ENCODE measurements at regions not wholly inside any gene's neighbourhood (a gene's known extent, or its start where the extent isn't known, plus 50 kb on each side); places are given as distances from the start of the nearest gene placed in this dataset.

- no CpG with 5 or more reads among the region's 2 CpGs for WGBS (ENCODE audit: insufficient coverage)
- no peak for TF ChIP-seq CTCF (IDR thresholded peaks at IDR 0.05)
- no peak overlapping the region for H3K27ac Mint-ChIP-seq
- peaks cover 13 to 16% of the 10 kb centered on the region in 2 donors for H3K36me3 Mint-ChIP-seq
- H3K27me3 ChIP-seq (ENCODE audit: control insufficient read depth in 2 of 2, insufficient read depth in 2 of 2, low read length in 2 of 2) = no peaks in the 10 kb centered on the region
- H3K27ac ChIP-seq (ENCODE audit: low read depth in 1 of 2, low read length in 2 of 2) = no peak overlapping the region
- peaks cover 0 to 1% (median 0%) of the 10 kb centered on the region in 3 donors for H3K27me3 Mint-ChIP-seq (ENCODE audit: low read depth in 3 of 3)
- H3K4me3 Mint-ChIP-seq = no peak overlapping the region
- no peaks in the 10 kb centered on the region for H3K9me3 Mint-ChIP-seq
- no peaks in the 10 kb centered on the region for H3K79me2 ChIP-seq (ENCODE audit: insufficient read depth, low read length)
- H3K4me3 ChIP-seq (replicated peaks in 1 of 3; ENCODE audit: low read depth in 2 of 3, low read length in 3 of 3) = no peak overlapping the region
- no peak overlapping the region for H3K9ac ChIP-seq (ENCODE audit: insufficient read depth, low read length, poor library complexity, severe bottlenecking)
- intact Hi-C loops (cut with micrococcal nuclease) = no loop called here
- H4K20me1 ChIP-seq (ENCODE audit: insufficient read depth, low read length) = no peaks in the 10 kb centered on the region
- no peak for DNase-seq
- H3K36me3 ChIP-seq (replicated peaks in 1 of 2; ENCODE audit: control insufficient read depth in 1 of 2, insufficient read depth in 2 of 2, low read length in 2 of 2) = peaks cover 3 to 5% of the 10 kb centered on the region in 2 donors
- H3K4me1 ChIP-seq (ENCODE audit: control insufficient read depth in 1 of 2, insufficient read depth in 2 of 2, low read length in 2 of 2) = no peaks in the 10 kb centered on the region
- H2AFZ ChIP-seq (ENCODE audit: insufficient read depth, low read depth, low read length, poor library complexity, severe bottlenecking) = no peak overlapping the region
- no peak overlapping the region for H3K4me2 ChIP-seq (replicated peaks; ENCODE audit: extremely low read depth, low read length, poor library complexity, severe bottlenecking)
- H3K9me3 ChIP-seq (replicated peaks in 1 of 2; ENCODE audit: control insufficient read depth in 1 of 2, insufficient read depth in 1 of 2, low read length in 2 of 2) = no peaks in the 10 kb centered on the region
- H3K4me1 Mint-ChIP-seq = peaks cover 2% of the 10 kb centered on the region
Measured at GRCh38 chr4:123031664-123032063, 109.3 kb upstream of the NUDT6 start.

- no peaks in the 10 kb centered on the region for H3K27me3 ChIP-seq (ENCODE audit: control insufficient read depth in 2 of 2, insufficient read depth in 2 of 2, low read length in 2 of 2)
- no peaks in the 10 kb centered on the region for H3K9me3 Mint-ChIP-seq
- no peaks in the 10 kb centered on the region for H3K9me3 ChIP-seq (replicated peaks in 1 of 2; ENCODE audit: control insufficient read depth in 1 of 2, insufficient read depth in 1 of 2, low read length in 2 of 2)
- no peak overlapping the region for H3K4me3 Mint-ChIP-seq
- intact Hi-C loops (cut with micrococcal nuclease) = no loop called here
- peaks cover 0 to 3% of the 10 kb centered on the region in 2 donors for H3K36me3 ChIP-seq (replicated peaks in 1 of 2; ENCODE audit: control insufficient read depth in 1 of 2, insufficient read depth in 2 of 2, low read length in 2 of 2)
- H3K4me1 ChIP-seq (ENCODE audit: control insufficient read depth in 1 of 2, insufficient read depth in 2 of 2, low read length in 2 of 2) = no peaks in the 10 kb centered on the region
- H3K4me2 ChIP-seq (replicated peaks; ENCODE audit: extremely low read depth, low read length, poor library complexity, severe bottlenecking) = no peak overlapping the region
- H3K27me3 Mint-ChIP-seq (ENCODE audit: low read depth in 3 of 3) = peaks cover 0 to 1% (median 0%) of the 10 kb centered on the region in 3 donors
- H3K79me2 ChIP-seq (ENCODE audit: insufficient read depth, low read length) = no peaks in the 10 kb centered on the region
- no CpG with 5 or more reads among the region's 2 CpGs for WGBS (ENCODE audit: insufficient coverage)
- peaks cover 2% of the 10 kb centered on the region for H3K4me1 Mint-ChIP-seq
- no peak overlapping the region for H2AFZ ChIP-seq (ENCODE audit: insufficient read depth, low read depth, low read length, poor library complexity, severe bottlenecking)
- no peak overlapping the region for H3K9ac ChIP-seq (ENCODE audit: insufficient read depth, low read length, poor library complexity, severe bottlenecking)
- H4K20me1 ChIP-seq (ENCODE audit: insufficient read depth, low read length) = no peaks in the 10 kb centered on the region
- TF ChIP-seq CTCF (IDR thresholded peaks at IDR 0.05) = no peak
- no peak for DNase-seq
- H3K27ac Mint-ChIP-seq = peak overlapping the region in 1 of 7 donors; percentile 10
- no peak overlapping the region for H3K27ac ChIP-seq (ENCODE audit: low read depth in 1 of 2, low read length in 2 of 2)
- H3K36me3 Mint-ChIP-seq = peaks cover 6 to 10% of the 10 kb centered on the region in 2 donors
- no peak overlapping the region for H3K4me3 ChIP-seq (replicated peaks in 1 of 3; ENCODE audit: low read depth in 2 of 3, low read length in 3 of 3)
Measured at GRCh38 chr4:123034023-123034422, 111.6 kb upstream of the NUDT6 start.
